COR-L47 (cell line): ENCODE measurements at regions not wholly inside any gene's neighbourhood (a gene's known extent, or its start where the extent isn't known, plus 50 kb on each side); places are given as distances from the start of the nearest gene placed in this dataset.

ENCODE experiments used
- DNase-seq: peaks from one replicate; lab custom pipeline; 2025; lab: John Stamatoyannopoulos, UW

GRCh38 chr5:20556115-20556763 is 568.2 kb upstream of the CDH18 start:
- no peak for DNase-seq

- DNase-seq: no peak
These were observed 567.0 kb upstream of the CDH18 start for GRCh38 chr5:20555034-20555433.

DNA sequence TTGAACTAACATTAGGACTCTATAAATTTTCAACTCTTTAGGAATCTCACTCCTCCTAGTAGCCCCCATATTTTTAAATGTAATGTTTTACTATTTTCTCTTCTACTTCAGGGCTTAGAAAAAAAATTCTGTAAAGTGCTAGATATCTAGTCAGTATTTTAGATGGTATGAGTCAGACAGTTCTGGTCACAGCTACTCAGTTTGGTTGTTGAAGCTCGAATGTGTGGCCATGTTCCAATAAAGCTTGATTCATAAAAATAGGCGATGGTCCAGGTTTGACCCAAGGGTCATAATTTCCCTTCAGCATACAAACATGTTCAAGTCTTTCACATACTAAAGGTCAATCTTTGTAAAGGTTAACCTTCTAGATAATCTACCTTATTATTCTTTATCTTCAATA is 566.0 kb upstream of the CDH18 start:
- DNase-seq: no peak

- no peak for DNase-seq
These were observed 550.1 kb upstream of the CDH18 start for GRCh38 chr5:20537911-20538703.

GRCh38 chr5:20536813-20537212 is 548.8 kb upstream of the CDH18 start:
- DNase-seq: no peak

- no peak for DNase-seq
These were observed 548.3 kb upstream of the CDH18 start for GRCh38 chr5:20536341-20536740.

GRCh38 chr5:20528471-20528870 is 540.5 kb upstream of the CDH18 start:
- DNase-seq: no peak

- no peak for DNase-seq
These were observed 537.1 kb upstream of the CDH18 start for GRCh38 chr5:20524991-20525529.

DNA sequence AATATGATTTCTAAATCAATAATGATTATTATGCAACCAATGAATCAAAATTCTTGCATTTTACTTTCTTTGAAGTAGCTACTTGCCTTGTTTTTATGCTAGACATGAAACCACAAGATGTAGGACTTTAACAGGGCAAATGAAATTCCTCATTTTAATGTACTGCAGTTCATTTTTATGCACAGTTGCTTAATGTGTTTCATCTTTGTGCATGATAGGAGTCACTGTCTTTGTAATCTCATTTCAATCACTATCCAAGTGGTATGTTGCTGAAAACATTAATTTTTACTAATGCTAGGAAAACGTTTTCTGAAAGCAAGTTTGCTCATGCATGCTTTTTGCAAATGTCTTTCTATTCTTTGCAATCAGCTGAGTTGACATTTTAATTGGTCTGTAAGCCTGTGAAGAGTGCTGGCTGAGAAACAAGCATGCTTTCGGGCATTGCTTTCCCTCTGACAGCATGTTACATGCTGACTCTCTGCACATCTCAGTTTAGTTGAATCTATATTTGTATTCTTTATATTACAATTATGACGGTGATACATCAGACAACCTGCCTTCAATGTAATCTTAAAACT is 535.0 kb upstream of the CDH18 start:
- DNase-seq: no peak

DNA sequence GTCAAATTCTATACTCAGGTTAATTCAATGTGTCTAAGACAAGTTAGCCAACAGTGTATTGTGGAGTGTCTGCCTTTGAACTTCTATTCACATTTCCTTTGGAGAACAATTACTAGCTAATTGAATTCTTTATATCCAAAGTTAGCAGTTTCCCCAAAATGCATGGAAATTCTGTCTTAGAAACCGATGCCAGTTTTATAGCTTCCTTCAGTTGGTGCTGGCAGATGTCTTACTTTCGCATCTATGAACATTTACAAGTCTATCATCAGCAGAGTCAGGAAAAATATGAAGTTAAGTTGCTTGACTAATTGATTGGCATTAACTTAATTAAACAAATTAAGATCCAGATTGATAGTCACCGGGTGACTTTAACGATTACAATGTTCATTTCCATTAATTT is 527.6 kb upstream of the CDH18 start:
- DNase-seq: no peak

- no peak for DNase-seq
These were observed 526.1 kb upstream of the CDH18 start for GRCh38 chr5:20514145-20514544.

DNA sequence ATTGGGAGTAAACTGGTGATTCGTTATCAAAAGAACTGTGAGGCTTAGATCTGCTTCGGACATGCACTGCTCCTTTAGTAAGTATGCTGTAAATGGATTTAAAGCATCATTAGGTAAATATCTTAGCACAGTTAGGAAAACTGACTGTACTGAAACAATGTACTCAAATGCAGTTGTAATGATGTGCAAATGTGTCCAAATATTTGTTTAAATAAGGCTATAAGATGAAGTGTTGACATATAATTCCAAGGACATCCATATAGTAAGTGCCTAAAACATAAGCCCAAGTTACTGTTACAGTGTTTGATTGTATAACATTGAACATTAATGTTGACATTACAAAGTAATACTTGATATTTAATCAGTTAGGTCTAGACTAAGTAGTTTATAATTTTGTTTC is 512.5 kb upstream of the CDH18 start:
- DNase-seq: no peak

DNA sequence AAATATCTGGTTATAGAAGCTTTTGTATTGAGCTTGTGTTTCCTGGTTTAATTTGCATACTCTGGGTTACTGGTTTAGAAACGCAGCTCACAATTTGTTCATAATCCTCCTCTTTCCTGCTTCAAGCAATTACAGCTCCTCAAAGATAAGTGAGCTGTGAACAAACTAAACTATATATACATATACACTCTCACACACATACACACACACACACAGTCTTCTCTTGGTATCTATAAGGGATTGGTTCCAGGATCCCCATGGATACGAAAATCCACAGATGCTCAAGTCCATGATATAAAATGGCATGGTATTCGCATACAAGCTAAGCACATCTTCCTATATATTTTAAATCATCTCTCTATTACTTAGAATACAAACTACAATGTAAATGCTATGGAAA is 510.9 kb upstream of the CDH18 start:
- no peak for DNase-seq

DNA sequence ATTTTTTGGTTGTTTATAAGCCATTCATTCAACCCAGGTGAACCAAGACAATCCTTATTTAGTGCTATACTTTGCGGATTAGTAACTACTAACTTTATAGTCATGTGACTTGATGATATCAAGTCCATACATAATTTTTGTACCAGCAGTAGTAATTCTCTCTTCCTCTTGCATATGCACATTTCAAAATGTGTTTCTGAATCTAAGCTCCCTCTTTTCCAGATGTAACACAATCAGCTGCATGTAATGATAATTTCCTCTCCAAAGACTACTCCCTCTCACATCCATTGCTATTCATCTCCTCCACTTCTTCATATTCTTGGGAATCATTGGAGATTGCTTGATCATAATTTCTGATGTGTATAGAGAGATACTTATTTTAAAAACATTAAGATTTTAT is 510.1 kb upstream of the CDH18 start:
- no peak for DNase-seq

GRCh38 chr5:20497356-20497755 is 509.4 kb upstream of the CDH18 start:
- no peak for DNase-seq

GRCh38 chr5:20494706-20495105 is 506.7 kb upstream of the CDH18 start:
- DNase-seq: no peak

DNA sequence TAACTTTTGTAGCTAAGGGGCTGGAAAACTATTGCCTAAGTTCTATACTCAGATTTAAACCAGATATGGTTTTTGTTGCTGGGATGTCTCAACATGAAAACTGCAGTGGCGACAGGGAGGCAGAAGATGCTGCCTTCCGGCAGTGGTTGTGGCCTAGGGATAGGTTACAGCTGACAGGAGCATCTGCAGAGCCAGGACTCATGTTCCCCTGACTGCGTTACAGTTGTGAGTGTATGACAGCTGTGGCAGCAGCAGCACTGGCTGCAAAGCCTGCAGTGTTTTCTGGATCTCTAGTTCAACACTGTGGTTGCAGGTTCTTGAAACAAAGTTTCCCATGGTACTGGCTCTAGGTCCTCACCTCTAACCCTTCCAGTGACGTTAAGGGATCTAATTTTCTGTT is 498.8 kb upstream of the CDH18 start:
- DNase-seq: no peak

- DNase-seq: no peak
These were observed 488.0 kb upstream of the CDH18 start for GRCh38 chr5:20476016-20476415.

- no peak for DNase-seq
These were observed 483.0 kb upstream of the CDH18 start for GRCh38 chr5:20470997-20471396.

DNA sequence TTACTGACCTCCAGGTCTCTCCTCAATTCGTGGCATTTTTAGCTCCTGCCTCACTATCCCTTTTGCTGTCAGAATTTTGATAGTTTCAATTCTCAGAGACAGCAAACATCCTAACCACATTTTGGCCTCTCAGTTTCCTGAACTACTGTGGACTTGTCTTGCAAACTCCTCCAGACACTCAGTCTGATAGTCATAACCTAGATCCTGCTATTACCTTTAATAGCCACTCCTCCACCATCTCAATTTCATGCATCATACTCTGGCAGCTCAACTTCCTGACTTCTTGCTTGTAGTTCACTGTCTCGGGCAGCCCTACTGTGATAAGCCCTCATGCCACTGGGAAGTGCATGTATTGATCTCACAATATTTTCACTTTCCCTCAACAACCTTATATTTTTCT is 481.8 kb upstream of the CDH18 start:
- no peak for DNase-seq

GRCh38 chr5:20469390-20469789 is 481.4 kb upstream of the CDH18 start:
- DNase-seq: no peak

- DNase-seq: no peak
These were observed 478.5 kb upstream of the CDH18 start for GRCh38 chr5:20466512-20466911.

GRCh38 chr5:20463206-20463605 is 475.2 kb upstream of the CDH18 start:
- DNase-seq: no peak
